SK-N-SH (cell line): ENCODE measurements at regions not wholly inside any gene's neighbourhood (a gene's known extent, or its start where the extent isn't known, plus 50 kb on each side); places are given as distances from the start of the nearest gene placed in this dataset.

ENCODE experiments used
- CTCF ChIA-PET: fragments of 300-600, 350-600 bp; formaldehyde crosslinking; extraction: SDS; loops from one replicate; lab custom pipeline; 2021; lab: Yijun Ruan, JAX
- POLR2A ChIA-PET: fragments of 350-600 bp; sonication (Branson Sonifier 250); formaldehyde crosslinking; extraction: SDS; loops from one replicate; lab custom pipeline; 2020; ENCODE audit warnings: antibody characterized with exemption, inconsistent platforms; lab: Yijun Ruan, JAX
- DNase-seq: peaks from one replicate; pipeline ENCODE4 v3.0.0; 2012
- H2AFZ ChIP-seq: fragments of 200-600 bp; sonication (generic); 2 replicates; pipeline ENCODE4 v1.8.1; 2016; ENCODE audit warnings: antibody characterized with exemption, mild to moderate bottlenecking, low read depth
- H3F3A ChIP-seq: fragments of 200-600 bp; sonication (generic); replicated peaks from 2 replicates; pipeline ENCODE3; 2016; ENCODE audit warnings: antibody characterized with exemption, mild to moderate bottlenecking; ENCODE audit not compliant: insufficient read depth
- H3K27ac ChIP-seq, 2 experiments: fragments of 200-500 bp in 1 of 2; fragments of 200-600 bp in 1 of 2; sonication (Bioruptor generic) in 1 of 2; sonication (generic), shearing (Covaris generic) in 1 of 2; 2 replicates each; pipeline versions ENCODE4 v1.5.1 to v1.6.1; 2014 to 2016; ENCODE audit warnings: low read depth in 2 of 2, inconsistent platforms in 1 of 2, low read length in 1 of 2, mild to moderate bottlenecking in 1 of 2, mixed read lengths in 1 of 2
- H3K27me3 ChIP-seq: fragments of 200-600 bp; sonication (generic), shearing (Covaris generic); 2 replicates; pipeline ENCODE4 v1.6.1; 2016; ENCODE audit warnings: mixed run types; ENCODE audit not compliant: insufficient read depth
- H3K36me3 ChIP-seq, 2 experiments: fragments of 200-500 bp in 1 of 2; fragments of 200-600 bp in 1 of 2; sonication (Bioruptor generic) in 1 of 2; sonication (generic) in 1 of 2; replicated peaks in 1 of 2; 2 replicates each; pipeline versions ENCODE3 to v1.5.1; 2014 to 2016; ENCODE audit warnings: low read length in 1 of 2, mild to moderate bottlenecking in 1 of 2; ENCODE audit not compliant: insufficient read depth in 2 of 2, control insufficient read depth in 1 of 2
- H3K4me1 ChIP-seq, 2 experiments: fragments of 200-500 bp in 1 of 2; fragments of 200-600 bp in 1 of 2; sonication (Bioruptor generic) in 1 of 2; sonication (generic), shearing (Covaris generic) in 1 of 2; 2 replicates each; pipeline versions ENCODE4 v1.5.1 to v1.6.1; 2014 to 2016; ENCODE audit warnings: low read depth in 1 of 2, low read length in 1 of 2, mixed run types in 1 of 2; ENCODE audit not compliant: insufficient read depth in 2 of 2, control insufficient read depth in 1 of 2
- H3K4me2 ChIP-seq: fragments of 200-600 bp; sonication (generic), shearing (Covaris generic); 2 replicates; pipeline ENCODE4 v1.6.1; 2017; ENCODE audit warnings: mixed run types
- H3K4me3 ChIP-seq, 2 experiments: fragments of 200-500 bp in 1 of 2; fragments of 200-600 bp in 1 of 2; sonication (Bioruptor generic) in 1 of 2; sonication (generic), shearing (Covaris generic) in 1 of 2; 2 replicates each; pipeline versions ENCODE4 v1.5.1 to v1.8.1; 2014 to 2016; ENCODE audit warnings: low read depth in 2 of 2, inconsistent platforms in 1 of 2, low read length in 1 of 2, mild to moderate bottlenecking in 1 of 2, mixed read lengths in 1 of 2, moderate library complexity in 1 of 2
- H3K79me2 ChIP-seq: fragments of 200-600 bp; sonication (generic); 2 replicates; pipeline ENCODE4 v1.8.1; 2017; ENCODE audit warnings: mild to moderate bottlenecking; ENCODE audit not compliant: insufficient read depth
- H3K9ac ChIP-seq: fragments of 200-600 bp; sonication (generic); 2 replicates; pipeline ENCODE4 v1.6.1; 2017; ENCODE audit warnings: mixed run types
- H3K9me2 ChIP-seq: fragments of 200-600 bp; sonication (generic); 2 replicates; pipeline ENCODE4 v1.6.1; 2017; ENCODE audit warnings: mixed run types
- H3K9me3 ChIP-seq: fragments of 200-600 bp; sonication (generic); 2 replicates; pipeline ENCODE4 v1.6.1; 2017; ENCODE audit warnings: mixed run types, mild to moderate bottlenecking, moderate library complexity
- H4K20me1 ChIP-seq: fragments of 200-600 bp; sonication (generic); 2 replicates; pipeline ENCODE4 v1.6.1; 2017; ENCODE audit warnings: mild to moderate bottlenecking, mixed run types; ENCODE audit not compliant: insufficient read depth
- CHD2 ChIP-seq: fragments of 150-350 bp; IDR thresholded peaks from 2 replicates; pipeline ENCODE4 v1.6.1; 2018; ENCODE audit warnings: low read length; ENCODE audit not compliant: partially characterized antibody
- CTCF ChIP-seq: fragments of 200-600 bp; sonication (generic); IDR thresholded peaks from 2 replicates; pipeline ENCODE4 v1.6.1; 2017; ENCODE audit warnings: antibody characterized with exemption, mild to moderate bottlenecking, moderate library complexity
- ELF1 ChIP-seq: IDR thresholded peaks from 2 replicates; pipeline ENCODE4 v1.4.0; 2012
- EZH2phosphoT487 ChIP-seq: fragments of 200-600 bp; sonication (generic); IDR thresholded peaks from 2 replicates; pipeline ENCODE4 v1.6.1; 2017; ENCODE audit warnings: low read depth, mixed run types, mild to moderate bottlenecking, antibody characterized with exemption, moderate library complexity, borderline replicate concordance
- FOSL2 ChIP-seq: IDR thresholded peaks from 2 replicates; pipeline ENCODE4 v1.4.0; 2012; ENCODE audit warnings: low read depth, mild to moderate bottlenecking, moderate library complexity, borderline replicate concordance
- FOXJ3 ChIP-seq: sonication (generic); formaldehyde crosslinking; IDR thresholded peaks from 2 replicates; pipeline ENCODE4 v1.5.1; 2020; ENCODE audit warnings: mild to moderate bottlenecking, missing genetic modification reagents
- FOXM1 ChIP-seq: IDR thresholded peaks from 2 replicates; pipeline ENCODE4 v1.4.0; 2012; ENCODE audit warnings: low read depth, mild to moderate bottlenecking
- GABPA ChIP-seq: IDR thresholded peaks from 2 replicates; pipeline ENCODE4 v1.4.0; 2012; ENCODE audit warnings: low read depth, mild to moderate bottlenecking
- GATA2 ChIP-seq: sonication (generic); formaldehyde crosslinking; IDR thresholded peaks from 2 replicates; pipeline ENCODE4 v1.5.0; 2020; ENCODE audit warnings: mild to moderate bottlenecking, missing genetic modification reagents
- IRF3 ChIP-seq: fragments of 150-350 bp; IDR thresholded peaks from 2 replicates; pipeline ENCODE4 v1.6.1; 2016; ENCODE audit warnings: mild to moderate bottlenecking, low read depth, low read length
- JUND ChIP-seq: IDR thresholded peaks from 2 replicates; pipeline ENCODE4 v1.4.0; 2012
- MEF2A ChIP-seq: IDR thresholded peaks from 2 replicates; pipeline ENCODE4 v1.4.0; 2012; ENCODE audit warnings: low read depth, borderline replicate concordance
- MXI1 ChIP-seq: IDR thresholded peaks from 2 replicates; pipeline ENCODE4 v1.6.1; 2012; ENCODE audit warnings: mild to moderate bottlenecking, low read depth, low read length, improper control_type of control experiment
- NFIC ChIP-seq: IDR thresholded peaks from 2 replicates; pipeline ENCODE4 v1.4.0; 2012; ENCODE audit warnings: borderline replicate concordance
- PBX3 ChIP-seq: IDR thresholded peaks from 2 replicates; pipeline ENCODE4; 2012
- POLR2AphosphoS5 ChIP-seq: IDR thresholded peaks from 2 replicates; pipeline ENCODE4 v1.6.1; 2012; ENCODE audit warnings: low read depth, low read length
- RAD21 ChIP-seq: IDR thresholded peaks from 2 replicates; pipeline ENCODE4 v1.6.1; 2012; ENCODE audit warnings: mild to moderate bottlenecking, low read length
- RCOR1 ChIP-seq: fragments of 150-350 bp; IDR thresholded peaks from 2 replicates; pipeline ENCODE4 v1.6.1; 2017; ENCODE audit warnings: antibody characterized with exemption, low read length
- RXRA ChIP-seq: IDR thresholded peaks from 2 replicates; pipeline ENCODE4 v1.4.0; 2012; ENCODE audit warnings: low read depth, mild to moderate bottlenecking, borderline replicate concordance
- SIN3A ChIP-seq: IDR thresholded peaks from 2 replicates; pipeline ENCODE4 v1.6.1; 2012; ENCODE audit warnings: low read depth, mild to moderate bottlenecking, low read length, moderate library complexity, borderline replicate concordance
- SMC3 ChIP-seq: IDR thresholded peaks from 2 replicates; pipeline ENCODE4 v1.6.1; 2012; ENCODE audit warnings: low read depth, low read length, improper control_type of control experiment
- TAF1 ChIP-seq: IDR thresholded peaks from 2 replicates; pipeline ENCODE4 v1.6.1; 2012; ENCODE audit warnings: low read depth, mild to moderate bottlenecking, low read length, moderate library complexity, borderline replicate concordance
- TCF12 ChIP-seq: IDR thresholded peaks from 2 replicates; pipeline ENCODE4 v1.4.0; 2012
- TEAD4 ChIP-seq: IDR thresholded peaks from 2 replicates; pipeline ENCODE4 v1.4.0; 2012; ENCODE audit warnings: mild to moderate bottlenecking, borderline replicate concordance; ENCODE audit not compliant: insufficient read depth
- USF1 ChIP-seq: IDR thresholded peaks from 2 replicates; pipeline ENCODE4 v1.4.0; 2012; ENCODE audit warnings: low read depth, borderline replicate concordance
- USF2 ChIP-seq: fragments of 150-350 bp; IDR thresholded peaks from 2 replicates; pipeline ENCODE4 v1.6.1; 2017; ENCODE audit warnings: antibody characterized with exemption, low read length, low read depth, borderline replicate concordance
- YY1 ChIP-seq: IDR thresholded peaks from 2 replicates; pipeline ENCODE4 v1.4.0; 2012; ENCODE audit warnings: low read depth, mild to moderate bottlenecking
- WGBS: methylation state at CpG from one replicate; pipeline ENCODE4 v1.1.6; 2017; ENCODE audit warnings: low lambda C conversion rate; 5-methylcytosine and 5-hydroxymethylcytosine counted together

GRCh38 chr22:22422629-22423112, 85.9 kb downstream of the ZNF280B start:
- Histone ChIP-seq H3K4me3 (peak overlapping the region in 1 of 2 experiments; percentile 6; a peak in 1 of 4 replicates), H3K27me3 (peaks cover 7% of the 10 kb centered on the region; the same call in 1 of the 2 replicates)
- TF ChIP-seq JUND (no peak), RXRA (no peak), CTCF (peak; percentile 88), YY1 (no peak), FOSL2 (no peak), TAF1 (no peak), FOXM1 (no peak), IRF3 (no peak), GATA2 (CRISPR knock-in tag) (no peak), ELF1 (no peak), RAD21 (peak; percentile 26; the same call in 1 of the 2 replicates), TCF12 (no peak), GABPA (no peak), NFIC (no peak), RCOR1 (no peak), CHD2 (no peak), USF2 (no peak), MEF2A (no peak), EZH2phosphoT487 (no peak), PBX3 (no peak), TEAD4 (no peak), USF1 (no peak), SIN3A (no peak), FOXJ3 (CRISPR knock-in tag) (no peak), MXI1 (no peak), POLR2AphosphoS5 (no peak), SMC3 (peak; percentile 33)
- TF ChIP-seq, all 33 proteins: peak for 3
- Histone ChIP-seq H2AFZ (no peak overlapping the region), H4K20me1 (no peaks in the 10 kb centered on the region), H3K9ac (no peak overlapping the region), H3K4me2 (no peak overlapping the region), H3K9me3 (no peaks in the 10 kb centered on the region), H3F3A (no peaks in the 10 kb centered on the region), H3K27ac (no peak overlapping the region), H3K4me1 (no peaks in the 10 kb centered on the region), H3K9me2 (no peaks in the 10 kb centered on the region), H3K36me3 (no peaks in the 10 kb centered on the region), H3K79me2 (no peaks in the 10 kb centered on the region)
- peak; percentile 49 for DNase-seq
- ChIA-PET CTCF (interaction anchor here (0.6 to 3.8 kb wide), 59 partner anchors 9 to 709 kb away, joined by 3 to 52 read pairs (median 4); partner anchors contain the start of gene ZNF280B), POLR2A (no interaction called here)
- WGBS: 0% methylated on average over 2 of the region's 6 CpGs
